IPS DF 6.9 (cell line): ENCODE measurements at regions not wholly inside any gene's neighbourhood (a gene's known extent, or its start where the extent isn't known, plus 50 kb on each side); places are given as distances from the start of the nearest gene placed in this dataset.

Experiments used
- DNase-seq: peaks from one replicate; pipeline ENCODE4 v3.0.0-alpha.2; 2013; ENCODE audit warnings: low read depth, low spot score
- H3K27ac ChIP-seq: one replicate; pipeline ENCODE4 v1.5.1; 2013; ENCODE audit warnings: low read length, control low read depth
- H3K27me3 ChIP-seq: 2 replicates; pipeline ENCODE4 v1.6.1; 2013; ENCODE audit warnings: mild to moderate bottlenecking, low read length; ENCODE audit not compliant: control insufficient read depth, insufficient read depth
- H3K36me3 ChIP-seq: 2 replicates; pipeline ENCODE4 v1.6.1; 2013; ENCODE audit warnings: low read length; ENCODE audit not compliant: control insufficient read depth, insufficient read depth
- H3K4me1 ChIP-seq: 2 replicates; pipeline ENCODE4 v1.6.1; 2013; ENCODE audit warnings: low read length; ENCODE audit not compliant: control insufficient read depth, insufficient read depth
- H3K4me3 ChIP-seq: 2 replicates; pipeline ENCODE4 v1.5.1; 2013; ENCODE audit warnings: mild to moderate bottlenecking, low read length
- H3K9me3 ChIP-seq: 2 replicates; pipeline ENCODE4 v1.6.1; 2013; ENCODE audit warnings: low read length, inconsistent platforms; ENCODE audit not compliant: control insufficient read depth, insufficient read depth
- WGBS: extraction: QIAGEN DNeasy Blood & Tissue Kit; methylation state at CpG from one replicate; pipeline ENCODE4 v1.1.7; 2013; ENCODE audit warnings: mixed read lengths, missing lambda C conversion rate; ENCODE audit not compliant: insufficient read length, insufficient coverage; 5-methylcytosine and 5-hydroxymethylcytosine counted together

DNA sequence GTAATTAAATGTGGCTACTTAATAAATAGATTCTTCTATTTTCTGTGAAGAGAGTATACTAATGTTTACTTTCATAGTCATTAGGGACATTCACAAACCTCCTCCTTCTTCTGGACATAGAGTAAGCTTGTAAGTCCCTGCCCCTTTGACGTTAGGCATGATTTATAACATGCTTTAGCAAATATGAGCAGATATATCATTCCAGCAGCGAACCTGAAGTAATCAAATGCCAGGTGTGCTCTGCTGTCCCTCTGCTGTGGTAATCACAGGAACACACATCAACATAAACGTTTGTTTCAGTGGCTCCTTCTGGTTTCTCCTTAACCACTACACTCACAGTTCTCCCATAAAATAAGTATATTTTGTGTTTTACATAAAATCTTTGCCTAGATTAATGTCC lies 961.8 kb downstream of the FLRT2 start:
- no peaks in the 10 kb centered on the region for H3K9me3 ChIP-seq
- H3K4me1 ChIP-seq, result no peaks in the 10 kb centered on the region
- WGBS, result no CpG with 5 or more reads among the region's 3 CpGs
- no peaks in the 10 kb centered on the region for H3K36me3 ChIP-seq
- no peak overlapping the region for H3K4me3 ChIP-seq
- no peak overlapping the region for H3K27ac ChIP-seq
- no peaks in the 10 kb centered on the region for H3K27me3 ChIP-seq
- DNase-seq, result no peak

- no peak for DNase-seq
- H3K27me3 ChIP-seq, result no peaks in the 10 kb centered on the region
- H3K36me3 ChIP-seq, result no peaks in the 10 kb centered on the region
- H3K4me1 ChIP-seq, result no peaks in the 10 kb centered on the region
- H3K9me3 ChIP-seq, result no peaks in the 10 kb centered on the region
- no peak overlapping the region for H3K27ac ChIP-seq
- no peak overlapping the region for H3K4me3 ChIP-seq
Measured at GRCh38 chr14:86481104-86481503, 951.2 kb downstream of the FLRT2 start.

GRCh38 chr14:86464341-86464740 lies 934.4 kb downstream of the FLRT2 start:
- no CpG with 5 or more reads among the region's 5 CpGs for WGBS
- Histone ChIP-seq H3K9me3 (no peaks in the 10 kb centered on the region), H3K27me3 (no peaks in the 10 kb centered on the region), H3K4me3 (no peak overlapping the region), H3K27ac (no peak overlapping the region), H3K4me1 (no peaks in the 10 kb centered on the region), H3K36me3 (no peaks in the 10 kb centered on the region)
- DNase-seq, result no peak

GRCh38 chr14:86462193-86462753 lies 932.3 kb downstream of the FLRT2 start:
- Histone ChIP-seq H3K4me1 (no peaks in the 10 kb centered on the region), H3K36me3 (no peaks in the 10 kb centered on the region), H3K9me3 (no peaks in the 10 kb centered on the region), H3K27me3 (no peaks in the 10 kb centered on the region), H3K27ac (no peak overlapping the region), H3K4me3 (no peak overlapping the region)
- WGBS, result no CpG with 5 or more reads among the region's 1 CpG
- DNase-seq, result peak; percentile 11

- no peaks in the 10 kb centered on the region for H3K4me1 ChIP-seq
- WGBS, result no CpG with 5 or more reads among the region's 2 CpGs
- no peak overlapping the region for H3K27ac ChIP-seq
- no peaks in the 10 kb centered on the region for H3K9me3 ChIP-seq
- no peaks in the 10 kb centered on the region for H3K27me3 ChIP-seq
- no peak for DNase-seq
- H3K36me3 ChIP-seq, result no peaks in the 10 kb centered on the region
- H3K4me3 ChIP-seq, result no peak overlapping the region
Measured at GRCh38 chr14:86457481-86458135, 927.7 kb downstream of the FLRT2 start.

- H3K27ac ChIP-seq, result no peak overlapping the region
- H3K4me1 ChIP-seq, result no peaks in the 10 kb centered on the region
- H3K4me3 ChIP-seq, result no peak overlapping the region
- H3K36me3 ChIP-seq, result no peaks in the 10 kb centered on the region
- DNase-seq, result no peak
- H3K27me3 ChIP-seq, result no peaks in the 10 kb centered on the region
- no peaks in the 10 kb centered on the region for H3K9me3 ChIP-seq
- WGBS, result no CpG with 5 or more reads among the region's 1 CpG
Measured at GRCh38 chr14:86450085-86450484, 920.1 kb downstream of the FLRT2 start.

GRCh38 chr14:86442135-86442534 lies 912.2 kb downstream of the FLRT2 start:
- H3K36me3 ChIP-seq, result no peaks in the 10 kb centered on the region
- H3K9me3 ChIP-seq, result no peaks in the 10 kb centered on the region
- no peaks in the 10 kb centered on the region for H3K4me1 ChIP-seq
- H3K4me3 ChIP-seq, result no peak overlapping the region
- WGBS, result no CpG with 5 or more reads among the region's 8 CpGs
- no peaks in the 10 kb centered on the region for H3K27me3 ChIP-seq
- H3K27ac ChIP-seq, result no peak overlapping the region
- DNase-seq, result no peak

- Histone ChIP-seq H3K36me3 (no peaks in the 10 kb centered on the region), H3K4me3 (no peak overlapping the region), H3K27me3 (no peaks in the 10 kb centered on the region), H3K27ac (no peak overlapping the region), H3K9me3 (no peaks in the 10 kb centered on the region), H3K4me1 (no peaks in the 10 kb centered on the region)
- DNase-seq, result no peak
- no CpG with 5 or more reads among the region's 7 CpGs for WGBS
Measured at GRCh38 chr14:86430853-86431252, 900.9 kb downstream of the FLRT2 start.

GRCh38 chr14:86423214-86423613 lies 893.3 kb downstream of the FLRT2 start:
- Histone ChIP-seq H3K36me3 (no peaks in the 10 kb centered on the region), H3K27ac (no peak overlapping the region), H3K4me1 (no peaks in the 10 kb centered on the region), H3K27me3 (no peaks in the 10 kb centered on the region), H3K9me3 (no peaks in the 10 kb centered on the region), H3K4me3 (no peak overlapping the region)
- DNase-seq, result no peak
- WGBS, result no CpG with 5 or more reads among the region's 2 CpGs

DNA sequence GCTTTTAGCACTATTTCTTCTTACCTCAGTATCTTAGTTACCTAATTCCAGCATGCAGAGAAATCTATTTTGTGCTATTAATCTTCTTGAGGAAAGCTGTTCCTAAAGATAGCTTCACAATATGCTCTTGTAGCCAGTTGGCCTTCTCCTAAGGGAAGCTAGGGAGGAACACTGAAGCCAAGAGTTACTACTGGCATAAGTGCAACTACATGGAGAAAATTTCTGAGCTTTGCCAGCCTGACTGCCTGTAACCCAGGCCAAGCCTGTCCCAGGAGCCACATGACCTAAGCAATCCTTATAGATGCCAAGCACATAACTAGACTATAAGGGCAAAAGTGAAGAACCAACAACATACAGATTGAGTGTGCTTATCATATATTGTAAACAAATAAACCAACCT lies 890.2 kb downstream of the FLRT2 start:
- Histone ChIP-seq H3K4me1 (no peaks in the 10 kb centered on the region), H3K9me3 (no peaks in the 10 kb centered on the region), H3K27me3 (no peaks in the 10 kb centered on the region), H3K27ac (no peak overlapping the region), H3K36me3 (no peaks in the 10 kb centered on the region), H3K4me3 (no peak overlapping the region)
- DNase-seq, result no peak

DNA sequence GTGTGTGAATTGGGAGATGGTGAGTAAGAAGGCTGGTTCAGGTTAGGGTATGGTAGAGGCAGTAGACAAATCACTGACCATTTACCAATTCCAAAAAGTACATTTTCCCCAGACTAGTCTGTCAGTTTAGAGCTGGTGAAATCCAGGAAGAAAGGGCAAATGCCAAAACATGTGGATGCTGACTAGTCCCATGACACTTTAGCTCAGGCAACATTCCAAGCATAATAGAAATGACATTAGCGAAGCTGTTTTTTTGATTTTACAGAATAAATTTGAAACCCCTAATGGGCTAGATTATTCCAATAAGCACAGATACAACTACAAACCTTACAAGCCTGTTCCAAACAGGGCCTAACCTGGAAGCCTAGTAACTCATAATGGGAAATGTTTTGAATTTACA lies 884.2 kb downstream of the FLRT2 start:
- no peaks in the 10 kb centered on the region for H3K27me3 ChIP-seq
- no peaks in the 10 kb centered on the region for H3K4me1 ChIP-seq
- no peaks in the 10 kb centered on the region for H3K9me3 ChIP-seq
- no peaks in the 10 kb centered on the region for H3K36me3 ChIP-seq
- H3K27ac ChIP-seq, result no peak overlapping the region
- no peak overlapping the region for H3K4me3 ChIP-seq
- WGBS, result no CpG with 5 or more reads among the region's 1 CpG
- no peak for DNase-seq
